ENCODE measurements at regions not wholly inside any gene's neighbourhood (a gene's known extent, or its start where the extent isn't known, plus 50 kb on each side); places are given as distances from the start of the nearest gene placed in this dataset.

GRCh38 chr12:107978201-107978600 is 150.9 kb upstream of the WSCD2 start:
- no peak for DNase-seq

GRCh38 chr12:107978641-107979040 is 150.4 kb upstream of the WSCD2 start:
- DNase-seq: no peak

GRCh38 chr12:107983756-107984472 is 145.2 kb upstream of the WSCD2 start:
- DNase-seq: no peak

GRCh38 chr12:107984973-107985372 is 144.1 kb upstream of the WSCD2 start:
- DNase-seq: no peak

- no peak for DNase-seq
Observed at GRCh38 chr12:107986183-107986582, 142.9 kb upstream of the WSCD2 start.

GRCh38 chr12:107990325-107990724 is 138.8 kb upstream of the WSCD2 start:
- peak; percentile 33 for DNase-seq

- no peak for DNase-seq
Observed at GRCh38 chr12:107992029-107992428, 137.1 kb upstream of the WSCD2 start.

GRCh38 chr12:107992870-107993451 is 136.1 kb upstream of the WSCD2 start:
- DNase-seq: peak; percentile 27

GRCh38 chr12:107998863-107999262 is 130.2 kb upstream of the WSCD2 start:
- DNase-seq: no peak

- DNase-seq: no peak
Observed at GRCh38 chr12:108000111-108000510, 129.0 kb upstream of the WSCD2 start.

GRCh38 chr12:108004319-108004718 is 124.8 kb upstream of the WSCD2 start:
- DNase-seq: peak; percentile 64

GRCh38 chr12:108008163-108008905 is 120.8 kb upstream of the WSCD2 start:
- DNase-seq: no peak

- DNase-seq: peak; percentile 8
Observed at GRCh38 chr12:108009442-108010070, 119.5 kb upstream of the WSCD2 start.

- DNase-seq: no peak
Observed at GRCh38 chr12:108016022-108016564, 113.0 kb upstream of the WSCD2 start.

- DNase-seq: no peak
Observed at GRCh38 chr12:108017472-108018057, 111.5 kb upstream of the WSCD2 start.

- DNase-seq: no peak
Observed at GRCh38 chr12:108019862-108020261, 109.2 kb upstream of the WSCD2 start.

GRCh38 chr12:108021141-108021540 is 107.9 kb upstream of the WSCD2 start:
- no peak for DNase-seq

- no peak for DNase-seq
Observed at GRCh38 chr12:108021949-108022522, 107.1 kb upstream of the WSCD2 start.

GRCh38 chr12:108029051-108029835 is 99.8 kb upstream of the WSCD2 start:
- DNase-seq: no peak

GRCh38 chr12:108033090-108033489 is 96.0 kb upstream of the WSCD2 start:
- no peak for DNase-seq

- no peak for DNase-seq
Observed at GRCh38 chr12:108035372-108035771, 93.7 kb upstream of the WSCD2 start.

All from left kidney (tissue), 1 donor.